GM23248 (cell line): ENCODE measurements at regions not wholly inside any gene's neighbourhood (a gene's known extent, or its start where the extent isn't known, plus 50 kb on each side); places are given as distances from the start of the nearest gene placed in this dataset.

Experiments
- EZH2 ChIP-seq: fragments of 200-600 bp; sonication (generic); IDR thresholded peaks from 2 replicates; pipeline ENCODE4 v1.6.1; 2018; ENCODE audit warnings: antibody characterized with exemption, mild to moderate bottlenecking; ENCODE audit not compliant: insufficient read depth, poor library complexity, severe bottlenecking
- EZH2phosphoT487 ChIP-seq: fragments of 200-600 bp; sonication (generic); IDR thresholded peaks from 2 replicates; pipeline ENCODE4 v1.6.1; 2018; ENCODE audit warnings: antibody characterized with exemption, moderate library complexity, mild to moderate bottlenecking, low read depth; ENCODE audit not compliant: insufficient read depth

GRCh38 chr7:17448479-17449423 lies 150.3 kb downstream of the AHR start:
- TF ChIP-seq EZH2 = no peak
- no peak for TF ChIP-seq EZH2phosphoT487
